ENCODE measurements at regions not wholly inside any gene's neighbourhood (a gene's known extent, or its start where the extent isn't known, plus 50 kb on each side); places are given as distances from the start of the nearest gene placed in this dataset.

DNA sequence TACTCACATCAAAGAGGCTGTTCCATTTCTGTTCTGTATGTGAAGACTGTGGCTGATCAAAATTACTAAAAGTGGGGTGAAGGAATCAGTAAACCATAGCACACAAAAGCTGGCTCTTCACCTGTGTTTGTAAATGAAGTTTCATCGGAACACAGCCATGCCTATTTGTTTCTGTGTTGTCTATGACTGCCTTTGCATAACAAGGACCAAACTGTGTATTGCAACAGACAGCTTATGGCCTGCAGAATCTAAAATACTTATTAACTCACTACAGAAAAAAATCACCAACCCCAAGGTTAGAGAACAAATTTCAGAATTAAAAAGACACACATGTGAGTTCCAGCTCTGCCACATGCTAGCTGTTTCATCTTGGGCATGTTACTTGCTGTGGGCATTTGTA, 163.9 kb downstream of the LYPLAL1 start:
- TF ChIP-seq CTCF (conservative IDR thresholded peaks at IDR 0.05; ENCODE audit: low read depth, low read length) = no peak
- no peak overlapping the region for H3K4me3 ChIP-seq (ENCODE audit: low read depth, low read length)
- DNase-seq (ENCODE audit: low read depth) = no peak

- DNase-seq (ENCODE audit: low read depth) = no peak
- no peak for TF ChIP-seq CTCF (conservative IDR thresholded peaks at IDR 0.05; ENCODE audit: low read depth, low read length)
- H3K4me3 ChIP-seq (ENCODE audit: low read depth, low read length) = no peak overlapping the region
These were observed 159.9 kb downstream of the LYPLAL1 start for GRCh38 chr1:219333626-219334025.

GRCh38 chr1:219331424-219331823, 157.7 kb downstream of the LYPLAL1 start:
- TF ChIP-seq CTCF (conservative IDR thresholded peaks at IDR 0.05; ENCODE audit: low read depth, low read length) = no peak
- DNase-seq (ENCODE audit: low read depth) = no peak
- H3K4me3 ChIP-seq (ENCODE audit: low read depth, low read length) = no peak overlapping the region

DNA sequence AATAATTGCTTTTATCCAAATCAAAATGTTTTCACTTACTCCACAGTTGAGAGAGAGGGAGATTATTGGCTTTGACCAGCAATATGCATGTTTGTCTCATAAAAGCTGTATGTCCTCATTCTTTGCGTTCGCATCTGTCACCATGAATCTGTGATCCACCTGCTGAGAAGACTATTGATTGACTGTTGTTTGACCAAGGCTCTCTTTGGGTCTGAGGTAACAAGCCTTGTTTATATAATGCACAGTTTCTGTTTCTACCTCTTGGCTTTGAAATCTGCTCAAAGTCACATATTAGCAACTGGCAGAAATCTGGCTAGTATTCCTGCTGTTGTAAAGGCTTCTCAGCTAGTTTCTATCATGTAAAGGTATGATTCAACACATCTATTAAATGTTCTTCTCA, 157.0 kb downstream of the LYPLAL1 start:
- H3K4me3 ChIP-seq (ENCODE audit: low read depth, low read length) = no peak overlapping the region
- no peak for TF ChIP-seq CTCF (conservative IDR thresholded peaks at IDR 0.05; ENCODE audit: low read depth, low read length)
- DNase-seq (ENCODE audit: low read depth) = no peak

DNA sequence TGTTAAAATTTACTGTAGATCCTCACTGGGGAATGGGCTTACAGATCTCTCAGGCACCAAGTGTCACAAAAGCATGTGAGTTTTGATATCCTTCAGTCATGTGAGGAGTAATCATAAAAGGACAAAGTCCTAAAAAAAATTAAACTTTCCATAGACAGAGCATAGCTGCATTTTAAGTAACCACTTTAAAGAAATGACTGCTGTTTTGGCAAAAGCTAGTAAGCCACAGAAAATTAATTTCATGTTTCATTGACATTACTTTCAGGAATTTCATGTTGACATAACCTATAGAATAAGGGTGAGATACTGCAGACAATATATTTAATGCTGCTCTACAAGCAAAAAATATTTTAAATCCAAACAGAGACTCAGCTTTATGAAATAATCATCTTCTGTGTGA, 156.3 kb downstream of the LYPLAL1 start:
- TF ChIP-seq CTCF (conservative IDR thresholded peaks at IDR 0.05; ENCODE audit: low read depth, low read length) = no peak
- no peak for DNase-seq (ENCODE audit: low read depth)
- H3K4me3 ChIP-seq (ENCODE audit: low read depth, low read length) = no peak overlapping the region

DNA sequence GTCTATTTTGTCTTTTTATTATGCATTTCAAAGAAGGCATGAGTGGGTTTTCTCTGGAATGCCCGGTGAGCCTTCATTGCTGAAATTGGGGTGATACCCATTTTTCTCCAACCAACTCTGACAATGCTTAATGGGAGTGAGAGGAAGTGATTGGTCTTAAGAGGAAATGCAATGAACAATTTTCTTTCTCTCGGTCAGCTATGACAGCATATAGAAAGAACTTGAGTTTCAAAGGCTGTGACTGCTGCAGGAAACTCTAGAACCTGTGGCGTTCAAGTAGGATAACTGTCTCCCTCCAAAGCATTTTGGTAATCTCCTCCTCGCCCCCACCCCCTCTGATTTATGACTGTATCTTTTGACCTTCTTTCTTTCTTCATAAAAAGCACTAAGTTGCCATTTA, 155.9 kb downstream of the LYPLAL1 start:
- DNase-seq (ENCODE audit: low read depth) = peak; percentile 73

More for the DNA sequence above, 155.9 kb downstream of the LYPLAL1 start:
- H3K4me3 ChIP-seq (ENCODE audit: low read depth, low read length) = no peak overlapping the region
- TF ChIP-seq CTCF (conservative IDR thresholded peaks at IDR 0.05; ENCODE audit: low read depth, low read length) = no peak

Measured in choroid plexus epithelial cell (primary cell).